SK-N-MC (cell line): ENCODE measurements at regions not wholly inside any gene's neighbourhood (a gene's known extent, or its start where the extent isn't known, plus 50 kb on each side); places are given as distances from the start of the nearest gene placed in this dataset.
"Not testable (repeated sequence)": the region's sequence is repeated elsewhere in the genome, so short reads cannot be mapped to it uniquely, and the experiment has no call there.

Source experiments
- DNase-seq: peaks from one replicate; pipeline ENCODE4 v3.0.0-alpha.2; 2011; ENCODE audit warnings: low read depth, low spot score
- H3K27ac ChIP-seq: fragments of 200-600 bp; sonication (generic); 2 replicates; pipeline ENCODE4 v1.5.1; 2016; ENCODE audit warnings: mixed run types
- H3K36me3 ChIP-seq: fragments of 200-600 bp; sonication (generic); 2 replicates; pipeline ENCODE4 v1.6.1; 2017; ENCODE audit warnings: antibody characterized with exemption, low read length, mixed read lengths; ENCODE audit not compliant: insufficient read depth
- H3K4me3 ChIP-seq: fragments of 200-600 bp; sonication (generic); 2 replicates; pipeline ENCODE4 v1.5.1; 2016
- H3K9ac ChIP-seq: fragments of 200-600 bp; sonication (generic); 2 replicates; pipeline ENCODE4 v1.8.0; 2017; ENCODE audit warnings: mixed run types, mixed read lengths; ENCODE audit not compliant: insufficient read length
- H3K9me3 ChIP-seq: fragments of 200-600 bp; sonication (generic); 2 replicates; pipeline ENCODE4 v1.6.1; 2017; ENCODE audit warnings: low read depth, mild to moderate bottlenecking, antibody characterized with exemption, low read length, moderate library complexity, mixed read lengths
- EZH2 ChIP-seq: fragments of 200-600 bp; sonication (generic); IDR thresholded peaks from one replicate; pipeline ENCODE4 v1.6.1; 2017; ENCODE audit warnings: antibody characterized with exemption
- FOXP2 ChIP-seq: optimal IDR thresholded peaks from 2 replicates; pipeline ENCODE3; 2011; ENCODE audit warnings: mild to moderate bottlenecking, moderate library complexity; ENCODE audit not compliant: insufficient read depth; ENCODE audit errors: extremely low read length, control extremely low read depth
- POLR2AphosphoS5 ChIP-seq: IDR thresholded peaks from 2 replicates; pipeline ENCODE4 v1.6.1; 2012; ENCODE audit warnings: mild to moderate bottlenecking, low read depth, low read length, borderline replicate concordance

- no peak for TF ChIP-seq POLR2AphosphoS5
- no peak for TF ChIP-seq EZH2
- no peak for TF ChIP-seq FOXP2
- no peaks in the 10 kb centered on the region for H3K9me3 ChIP-seq
- H3K27ac ChIP-seq = no peak overlapping the region
- no peak overlapping the region for H3K9ac ChIP-seq
- no peak for DNase-seq
- no peak overlapping the region for H3K4me3 ChIP-seq
- H3K36me3 ChIP-seq = no peaks in the 10 kb centered on the region
Measured at GRCh38 chr6:27782748-27783147, 129.4 kb downstream of the OR2B2 start.

GRCh38 chr6:27778625-27779417 lies 133.4 kb downstream of the OR2B2 start:
- Histone ChIP-seq H3K27ac (no peak overlapping the region), H3K9me3 (no peaks in the 10 kb centered on the region), H3K9ac (no peak overlapping the region), H3K4me3 (no peak overlapping the region), H3K36me3 (no peaks in the 10 kb centered on the region)
- DNase-seq = no peak
- TF ChIP-seq POLR2AphosphoS5 = no peak

DNA sequence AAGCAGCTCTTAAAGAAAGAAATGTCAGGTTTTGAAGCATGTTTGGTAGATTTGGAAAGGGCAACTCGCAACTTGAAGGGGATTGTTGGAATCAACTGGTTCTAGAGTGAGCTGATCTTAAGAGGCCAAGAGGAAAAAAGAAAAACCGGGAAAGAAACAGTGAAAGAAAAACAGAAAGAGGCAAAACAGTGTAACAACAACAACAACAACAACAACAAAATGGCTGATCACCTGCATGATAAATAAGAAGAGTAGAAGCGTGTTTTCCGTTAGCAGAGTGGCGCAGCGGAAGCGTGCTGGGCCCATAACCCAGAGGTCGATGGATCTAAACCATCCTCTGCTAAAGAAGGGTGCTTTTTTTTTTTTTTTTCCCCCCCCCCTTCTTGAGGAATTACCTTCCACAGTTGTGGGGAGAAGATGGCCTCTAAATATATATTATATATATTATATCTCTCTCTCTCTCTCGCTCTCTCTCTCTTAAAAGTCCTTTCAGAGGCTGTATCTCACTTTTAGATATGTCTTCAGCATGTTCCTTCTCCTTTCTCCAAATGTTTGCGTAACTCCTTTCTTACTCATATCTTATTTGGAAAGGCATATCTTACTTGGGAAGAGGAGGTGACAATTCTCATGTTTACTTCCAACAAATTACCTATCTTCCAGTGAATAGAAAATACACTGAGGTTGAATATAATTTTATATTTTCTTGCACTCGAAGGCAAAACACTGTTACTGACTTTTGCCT lies 134.4 kb downstream of the OR2B2 start:
- Histone ChIP-seq H3K4me3 (no peak overlapping the region), H3K9me3 (no peaks in the 10 kb centered on the region), H3K36me3 (no peaks in the 10 kb centered on the region), H3K9ac (no peak overlapping the region), H3K27ac (no peak overlapping the region)
- DNase-seq = no peak
- TF ChIP-seq FOXP2 = no peak
- no peak for TF ChIP-seq EZH2
- TF ChIP-seq POLR2AphosphoS5 = no peak

DNA sequence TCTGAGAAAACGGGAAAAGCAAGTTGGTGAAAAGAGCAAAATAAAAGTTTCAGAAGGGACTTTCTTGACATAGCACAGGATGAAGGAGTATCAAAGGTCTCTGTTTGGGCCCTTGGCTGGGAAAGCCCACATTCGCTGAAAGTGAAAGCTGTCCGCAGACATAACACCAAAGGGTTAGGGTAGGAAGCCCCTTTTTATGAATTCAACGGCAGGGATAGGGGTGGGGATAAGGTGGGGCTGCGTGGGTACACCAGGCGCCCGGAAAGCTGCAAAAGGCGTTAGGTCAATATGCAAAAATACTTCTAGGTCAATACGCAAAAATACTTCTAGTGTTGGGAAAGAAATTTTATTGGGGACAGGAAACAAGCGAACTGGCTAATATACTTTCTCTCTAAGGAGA lies 135.1 kb downstream of the OR2B2 start:
- Histone ChIP-seq H3K36me3 (no peaks in the 10 kb centered on the region), H3K4me3 (no peak overlapping the region), H3K27ac (no peak overlapping the region), H3K9ac (no peak overlapping the region), H3K9me3 (no peaks in the 10 kb centered on the region)
- DNase-seq = no peak
- TF ChIP-seq POLR2AphosphoS5 = no peak
- TF ChIP-seq FOXP2 = no peak

GRCh38 chr6:27776504-27776903 lies 135.7 kb downstream of the OR2B2 start:
- Histone ChIP-seq H3K9ac (no peak overlapping the region), H3K4me3 (no peak overlapping the region), H3K36me3 (no peaks in the 10 kb centered on the region), H3K9me3 (no peaks in the 10 kb centered on the region), H3K27ac (no peak overlapping the region)
- DNase-seq = no peak
- TF ChIP-seq POLR2AphosphoS5 (no peak), EZH2 (no peak), FOXP2 (no peak)

DNA sequence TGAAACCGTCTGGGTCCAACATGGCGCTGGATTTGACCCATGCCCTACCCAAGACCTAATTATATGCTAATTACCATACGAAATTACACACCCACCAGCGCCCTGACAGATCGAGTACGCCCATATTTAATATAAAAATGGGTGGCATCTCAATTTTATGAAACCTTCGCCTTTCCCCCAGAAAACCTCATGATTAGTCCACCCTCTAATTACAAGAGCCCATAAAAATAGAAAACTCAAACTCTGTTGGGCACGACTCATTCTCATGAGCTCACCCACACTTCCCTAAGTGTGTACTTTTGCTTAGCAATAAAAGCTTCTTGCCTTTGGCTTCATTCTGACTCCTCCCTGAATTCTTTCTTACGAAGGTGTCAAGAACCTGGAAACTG lies 136.4 kb downstream of the OR2B2 start:
- no peaks in the 10 kb centered on the region for H3K36me3 ChIP-seq
- H3K4me3 ChIP-seq = no peak overlapping the region
- H3K27ac ChIP-seq = no peak overlapping the region
- no peak for DNase-seq
- no peak for TF ChIP-seq FOXP2
- no peak for TF ChIP-seq EZH2
- TF ChIP-seq POLR2AphosphoS5 = no peak
- no peak overlapping the region for H3K9ac ChIP-seq
- no peaks in the 10 kb centered on the region for H3K9me3 ChIP-seq

GRCh38 chr6:27775138-27775795 lies 136.9 kb downstream of the OR2B2 start:
- not testable (repeated sequence) for H3K9me3 ChIP-seq, H3K9ac ChIP-seq, H3K36me3 ChIP-seq, H3K4me3 ChIP-seq, H3K27ac ChIP-seq, DNase-seq

DNA sequence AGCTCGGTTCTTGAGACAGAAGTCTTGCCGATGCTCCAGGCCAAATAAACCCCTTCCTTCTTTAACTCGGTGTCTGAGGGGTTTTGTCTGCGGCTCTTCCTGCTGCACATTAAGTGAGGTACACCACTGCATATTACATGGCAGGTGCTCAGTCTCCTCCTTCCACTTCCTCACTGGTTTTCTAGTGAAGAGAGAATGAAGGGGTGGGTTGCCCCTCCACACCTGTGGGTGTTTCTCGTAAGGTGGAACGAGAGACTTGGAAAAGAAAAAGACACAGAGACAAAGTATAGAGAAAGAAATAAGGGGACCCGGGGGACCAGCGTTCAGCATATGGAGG lies 138.0 kb downstream of the OR2B2 start:
- DNase-seq, H3K27ac ChIP-seq, H3K9me3 ChIP-seq, H3K9ac ChIP-seq, H3K36me3 ChIP-seq, H3K4me3 ChIP-seq: not testable (repeated sequence)

GRCh38 chr6:27773542-27774263 lies 138.5 kb downstream of the OR2B2 start:
- H3K36me3 ChIP-seq, H3K4me3 ChIP-seq, H3K9me3 ChIP-seq, H3K27ac ChIP-seq, H3K9ac ChIP-seq, DNase-seq: not testable (repeated sequence)
